22Rv1 (cell line): ENCODE measurements at regions not wholly inside any gene's neighbourhood (a gene's known extent, or its start where the extent isn't known, plus 50 kb on each side); places are given as distances from the start of the nearest gene placed in this dataset.

ENCODE experiments used
- ZFX ChIP-seq: fragments of 450-650 bp; IDR thresholded peaks from 2 replicates; pipeline ENCODE4 v1.6.1; 2017; ENCODE audit warnings: antibody characterized with exemption, borderline replicate concordance
- TF ChIP-seq, protein P1 (sequence below): fragments of 450-650 bp; IDR thresholded peaks from 2 replicates; pipeline ENCODE4 v1.5.1; 2017; ENCODE audit warnings: mild to moderate bottlenecking

DNA sequence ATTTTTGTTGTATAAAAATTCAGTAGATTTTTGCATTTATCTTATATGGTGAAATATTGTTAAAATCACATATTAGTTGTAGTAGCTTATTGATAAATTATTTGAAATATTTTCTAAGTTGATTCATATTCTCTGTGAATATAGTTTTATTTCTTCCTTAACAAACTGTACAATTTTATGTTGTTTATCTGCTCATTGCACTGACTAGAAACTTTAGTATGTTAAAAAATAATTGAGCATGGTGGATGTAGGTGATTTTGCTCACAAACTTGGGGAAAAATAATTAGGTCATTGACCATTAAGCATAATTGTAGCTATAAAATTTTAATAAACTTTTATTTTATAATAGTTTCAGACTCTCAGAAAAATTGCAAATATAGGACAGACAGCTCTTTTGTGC, 1445.3 kb upstream of the MIR17HG start:
- TF ChIP-seq, protein P1, sequence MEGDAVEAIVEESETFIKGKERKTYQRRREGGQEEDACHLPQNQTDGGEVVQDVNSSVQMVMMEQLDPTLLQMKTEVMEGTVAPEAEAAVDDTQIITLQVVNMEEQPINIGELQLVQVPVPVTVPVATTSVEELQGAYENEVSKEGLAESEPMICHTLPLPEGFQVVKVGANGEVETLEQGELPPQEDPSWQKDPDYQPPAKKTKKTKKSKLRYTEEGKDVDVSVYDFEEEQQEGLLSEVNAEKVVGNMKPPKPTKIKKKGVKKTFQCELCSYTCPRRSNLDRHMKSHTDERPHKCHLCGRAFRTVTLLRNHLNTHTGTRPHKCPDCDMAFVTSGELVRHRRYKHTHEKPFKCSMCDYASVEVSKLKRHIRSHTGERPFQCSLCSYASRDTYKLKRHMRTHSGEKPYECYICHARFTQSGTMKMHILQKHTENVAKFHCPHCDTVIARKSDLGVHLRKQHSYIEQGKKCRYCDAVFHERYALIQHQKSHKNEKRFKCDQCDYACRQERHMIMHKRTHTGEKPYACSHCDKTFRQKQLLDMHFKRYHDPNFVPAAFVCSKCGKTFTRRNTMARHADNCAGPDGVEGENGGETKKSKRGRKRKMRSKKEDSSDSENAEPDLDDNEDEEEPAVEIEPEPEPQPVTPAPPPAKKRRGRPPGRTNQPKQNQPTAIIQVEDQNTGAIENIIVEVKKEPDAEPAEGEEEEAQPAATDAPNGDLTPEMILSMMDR, result no peak
- no peak for TF ChIP-seq ZFX
